GM12878 (cell line): ENCODE measurements at regions not wholly inside any gene's neighbourhood (a gene's known extent, or its start where the extent isn't known, plus 50 kb on each side); places are given as distances from the start of the nearest gene placed in this dataset.

Source experiments
- ATAC-seq: fragments of 200-7000 bp; cut with Tn5 transposase; 3 replicates; pipeline ENCODE4 v1.9.1; 2020; ENCODE audit warnings: mild to moderate bottlenecking, moderate library complexity
- BruUV-seq: library from RNA; stranded (reverse); fragments of 400-500 nt; replicated peaks from 2 replicates; lab custom pipeline; 2021; lab: Mats Ljungman, UMichigan
- CTCF ChIA-PET: fragments of 300-600 bp; sonication (Branson Sonifier 250); formaldehyde crosslinking; extraction: SDS; loops from one replicate; lab custom pipeline; 2021; ENCODE audit warnings: inconsistent platforms; lab: Yijun Ruan, JAX
- POLR2A ChIA-PET: fragments of 350-600 bp; formaldehyde crosslinking; extraction: SDS; loops from one replicate; lab custom pipeline; 2021; ENCODE audit warnings: inconsistent platforms; lab: Charles Lee
- RAD21 ChIA-PET: fragments of 300-600 bp; sonication (Branson Sonifier 250); formaldehyde crosslinking; loops from one replicate; lab custom pipeline; 2023; ENCODE audit warnings: antibody characterized with exemption; ENCODE audit not compliant: unreplicated experiment; lab: Charles Lee
- SMC1A ChIA-PET: fragments of 300-600 bp; sonication (Branson Sonifier 250); formaldehyde crosslinking; loops from one replicate; lab custom pipeline; 2023; ENCODE audit not compliant: unreplicated experiment, uncharacterized antibody; lab: Charles Lee
- DNase-seq: peaks from one replicate; pipeline ENCODE4 v3.0.0-alpha.2; 2011; ENCODE audit warnings: low read depth, low spot score
- FAIRE-seq: peaks from 3 replicates; lab custom pipeline; 2011; peaks lifted over from hg19 to GRCh38; lab: Jason Lieb, UNC
- H2AFZ ChIP-seq: 2 replicates; pipeline ENCODE4 v1.6.0; 2011; ENCODE audit warnings: low read depth, low read length, control low read depth; ENCODE audit not compliant: control insufficient read depth
- H3K27ac ChIP-seq: 2 replicates; pipeline ENCODE4 v1.5.1; 2011; ENCODE audit warnings: control low read depth; ENCODE audit not compliant: control insufficient read depth, insufficient read depth
- H3K27me3 ChIP-seq, 2 experiments: replicated peaks in 1 of 2; 2 replicates each; pipeline versions ENCODE4 v1.6.0 to v1.6.1; 2011; ENCODE audit warnings: low read length in 1 of 2; ENCODE audit not compliant: control insufficient read depth in 2 of 2, insufficient read depth in 2 of 2
- H3K36me3 ChIP-seq, 2 experiments: 2 replicates each; pipeline ENCODE4 v1.5.1; 2011; ENCODE audit warnings: low read length in 1 of 2; ENCODE audit not compliant: control insufficient read depth in 2 of 2, insufficient read depth in 2 of 2
- H3K4me1 ChIP-seq: 2 replicates; pipeline ENCODE4 v1.6.1; 2011; ENCODE audit warnings: mild to moderate bottlenecking, low read length, moderate library complexity, mixed read lengths; ENCODE audit not compliant: control insufficient read depth, insufficient read depth
- H3K4me2 ChIP-seq: 2 replicates; pipeline ENCODE4 v1.6.0; 2011; ENCODE audit warnings: control low read depth; ENCODE audit not compliant: control insufficient read depth, insufficient read depth
- H3K4me3 ChIP-seq: fragments of 200-600 bp; sonication (generic); 2 replicates; pipeline ENCODE4 v1.5.1; 2016
- H3K79me2 ChIP-seq: 2 replicates; pipeline ENCODE4 v1.6.0; 2011; ENCODE audit warnings: low read length; ENCODE audit not compliant: control insufficient read depth, insufficient read depth
- H3K9ac ChIP-seq: 2 replicates; pipeline ENCODE4 v1.8.0; 2011; ENCODE audit warnings: low read length, control low read depth, mixed read lengths; ENCODE audit not compliant: control insufficient read depth, insufficient read depth
- H3K9me3 ChIP-seq: replicated peaks from 3 replicates; pipeline ENCODE4 v1.5.1; 2011; ENCODE audit warnings: mild to moderate bottlenecking, low read length; ENCODE audit not compliant: control insufficient read depth, insufficient read depth
- H4K20me1 ChIP-seq: 2 replicates; pipeline ENCODE4 v1.6.0; 2011; ENCODE audit not compliant: control insufficient read depth, insufficient read depth
- BCL3 ChIP-seq: IDR thresholded peaks from 2 replicates; pipeline ENCODE4 v1.6.1; 2011; ENCODE audit warnings: borderline replicate concordance, low read depth, mild to moderate bottlenecking, moderate library complexity, low read length; ENCODE audit not compliant: insufficient read depth, poor library complexity, severe bottlenecking
- CBX5 ChIP-seq: sonication (generic); IDR thresholded peaks from 2 replicates; pipeline ENCODE4 v1.6.1; 2016; ENCODE audit warnings: low read depth, moderate library complexity, mild to moderate bottlenecking, inconsistent platforms
- EED ChIP-seq: sonication (generic); IDR thresholded peaks from 2 replicates; pipeline ENCODE4 v1.6.1; 2016; ENCODE audit warnings: antibody characterized with exemption, low read depth
- ETV6 ChIP-seq, 2 experiments: fragments of 450-650 bp in 1 of 2; IDR thresholded peaks in 1 of 2; conservative IDR thresholded peaks in 1 of 2; 2 replicates each; pipeline ENCODE4 v1.6.1; 2014; ENCODE audit warnings: antibody characterized with exemption in 1 of 2, borderline replicate concordance in 1 of 2, low read depth in 1 of 2, mild to moderate bottlenecking in 1 of 2, moderate library complexity in 1 of 2
- HSF1 ChIP-seq: fragments of 150-350 bp; IDR thresholded peaks from 2 replicates; pipeline ENCODE4 v1.6.1; 2014; ENCODE audit warnings: mild to moderate bottlenecking, low read depth, low read length
- SKIL ChIP-seq: fragments of 450-650 bp; IDR thresholded peaks from 2 replicates; pipeline ENCODE4 v1.6.1; 2017; ENCODE audit warnings: mild to moderate bottlenecking, low read depth, inconsistent platforms; ENCODE audit not compliant: poor library complexity, severe bottlenecking
- ZBTB11 ChIP-seq: fragments of 450-650 bp; formaldehyde crosslinking; IDR thresholded peaks from 2 replicates; pipeline ENCODE4 v1.5.0; 2022; ENCODE audit warnings: mild to moderate bottlenecking, missing genetic modification characterization
- ZNF217 ChIP-seq: fragments of 450-650 bp; IDR thresholded peaks from 2 replicates; pipeline ENCODE4 v1.6.1; 2017; ENCODE audit warnings: antibody characterized with exemption, mild to moderate bottlenecking
- ZNF622 ChIP-seq: fragments of 450-650 bp; IDR thresholded peaks from 2 replicates; pipeline ENCODE4 v1.6.1; 2017; ENCODE audit warnings: mild to moderate bottlenecking, inconsistent platforms
- WGBS: methylation state at CpG from one replicate; pipeline ENCODE4 v1.1.6; 2016; ENCODE audit warnings: low lambda C conversion rate; ENCODE audit not compliant: insufficient replicate concordance, insufficient coverage; ENCODE audit errors: missing lambda C conversion rate; 5-methylcytosine and 5-hydroxymethylcytosine counted together
- in situ Hi-C: fragments of 300-500 bp; cut with MboI; formaldehyde crosslinking; loops from 9 replicates; pipeline ENCODE4 v1.14.3; 2018; ENCODE audit warnings: mixed read lengths
- intact Hi-C: fragments of 100-400 bp; cut with micrococcal nuclease; formaldehyde crosslinking; loops from one replicate; pipeline ENCODE4 v1.14.2; 2022; ENCODE audit not compliant: unreplicated experiment

- H3K4me2 ChIP-seq, result no peak overlapping the region
- CTCF ChIA-PET, result no interaction called here
Observed at GRCh38 chr14:85313560-85314207, 216.3 kb upstream of the FLRT2 start.

More at GRCh38 chr14:85313560-85314207, 216.3 kb upstream of the FLRT2 start:
- Histone ChIP-seq H3K4me1 (no peaks in the 10 kb centered on the region), H3K27ac (no peak overlapping the region), H3K9ac (no peak overlapping the region), H3K4me3 (no peak overlapping the region), H4K20me1 (no peaks in the 10 kb centered on the region), H3K27me3 (no peaks in the 10 kb centered on the region), H3K36me3 (no peaks in the 10 kb centered on the region), H3K9me3 (no peaks in the 10 kb centered on the region), H2AFZ (no peak overlapping the region), H3K79me2 (no peaks in the 10 kb centered on the region)
- ChIA-PET RAD21 (no interaction called here), SMC1A (no interaction called here), POLR2A (no interaction called here)
- FAIRE-seq, result no peak
- in situ Hi-C loops (no loop called here), intact Hi-C loops (no loop called here)
- BruUV-seq, result no TSS peak
- ATAC-seq, result no peak
- 57% methylated on average over 2 of the region's 2 CpGs for WGBS
- TF ChIP-seq EED (no peak), CBX5 (no peak), BCL3 (no peak), HSF1 (no peak), ZNF217 (no peak), SKIL (no peak), ZBTB11 (CRISPR knock-in tag) (no peak), ZNF622 (no peak), ETV6 (conservative IDR thresholded peaks at IDR 0.05 in 1 of 2, IDR thresholded peaks at IDR 0.05 in 1 of 2; ENCODE audit: borderline replicate concordance in 1 of 2, low read depth in 1 of 2) (no peak)
- DNase-seq, result no peak
